Progenitor cell of endocrine pancreas (in vitro differentiated cells): ENCODE measurements at regions not wholly inside any gene's neighbourhood (a gene's known extent, or its start where the extent isn't known, plus 50 kb on each side); places are given as distances from the start of the nearest gene placed in this dataset.
"Not testable (repeated sequence)": the region's sequence is repeated elsewhere in the genome, so short reads cannot be mapped to it uniquely, and the experiment has no call there.

Experiments used
- DNase-seq: peaks from one replicate; pipeline ENCODE4 v3.0.0; 2021; ENCODE audit warnings: low spot score; ENCODE audit not compliant: unreplicated experiment
- H3K27ac Mint-ChIP-seq: 2 replicates; pipeline ENCODE4 v1.8.0; 2021; ENCODE audit warnings: mild to moderate bottlenecking, moderate library complexity, mixed read lengths
- H3K27me3 Mint-ChIP-seq: 2 replicates; pipeline ENCODE4 v1.8.0; 2021; ENCODE audit warnings: mixed read lengths
- H3K36me3 Mint-ChIP-seq: 2 replicates; pipeline ENCODE4 v1.8.0; 2022; ENCODE audit warnings: mixed read lengths; ENCODE audit not compliant: insufficient read depth
- H3K4me1 Mint-ChIP-seq: 2 replicates; pipeline ENCODE4 v1.8.0; 2021; ENCODE audit warnings: low read depth, mixed read lengths
- H3K4me3 Mint-ChIP-seq: 2 replicates; pipeline ENCODE4 v1.8.0; 2021; ENCODE audit warnings: low read depth, mild to moderate bottlenecking, moderate library complexity, mixed read lengths
- H3K9me3 Mint-ChIP-seq: 2 replicates; pipeline ENCODE4 v1.8.0; 2021; ENCODE audit warnings: low read depth, mixed read lengths
- TF ChIP-seq, protein P1 (sequence below): fragments of 200-600 bp; sonication (generic); IDR thresholded peaks from one replicate; pipeline ENCODE4 v1.5.0; 2021; ENCODE audit warnings: antibody characterized with exemption, mild to moderate bottlenecking; ENCODE audit not compliant: unreplicated experiment

DNA sequence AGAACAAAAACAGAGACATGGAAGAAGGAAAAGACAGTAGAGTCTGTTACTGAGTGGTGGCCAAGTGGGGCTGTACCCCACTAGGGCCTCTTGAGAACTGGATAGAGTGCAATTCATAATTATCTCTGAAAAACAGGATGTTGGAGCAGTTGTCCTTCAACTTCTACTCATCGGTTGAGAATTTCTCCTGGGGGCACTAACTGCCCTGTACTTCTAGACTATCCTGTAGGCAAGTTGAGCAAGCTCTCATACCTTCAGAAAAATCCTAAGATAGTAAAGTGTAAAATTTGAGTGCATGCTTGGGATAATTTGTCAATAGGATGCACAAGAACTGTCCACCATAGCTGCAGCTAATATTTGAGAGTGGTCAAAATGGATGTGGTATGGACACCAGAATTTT is 179.7 kb upstream of the CNKSR2 start:
- Mint-ChIP-seq H3K27ac (no peak overlapping the region), H3K27me3 (no peaks in the 10 kb centered on the region), H3K4me3 (no peak overlapping the region), H3K4me1 (no peaks in the 10 kb centered on the region), H3K9me3 (peaks cover 7% of the 10 kb centered on the region), H3K36me3 (no peaks in the 10 kb centered on the region)
- no peak for DNase-seq
- TF ChIP-seq, protein P1, sequence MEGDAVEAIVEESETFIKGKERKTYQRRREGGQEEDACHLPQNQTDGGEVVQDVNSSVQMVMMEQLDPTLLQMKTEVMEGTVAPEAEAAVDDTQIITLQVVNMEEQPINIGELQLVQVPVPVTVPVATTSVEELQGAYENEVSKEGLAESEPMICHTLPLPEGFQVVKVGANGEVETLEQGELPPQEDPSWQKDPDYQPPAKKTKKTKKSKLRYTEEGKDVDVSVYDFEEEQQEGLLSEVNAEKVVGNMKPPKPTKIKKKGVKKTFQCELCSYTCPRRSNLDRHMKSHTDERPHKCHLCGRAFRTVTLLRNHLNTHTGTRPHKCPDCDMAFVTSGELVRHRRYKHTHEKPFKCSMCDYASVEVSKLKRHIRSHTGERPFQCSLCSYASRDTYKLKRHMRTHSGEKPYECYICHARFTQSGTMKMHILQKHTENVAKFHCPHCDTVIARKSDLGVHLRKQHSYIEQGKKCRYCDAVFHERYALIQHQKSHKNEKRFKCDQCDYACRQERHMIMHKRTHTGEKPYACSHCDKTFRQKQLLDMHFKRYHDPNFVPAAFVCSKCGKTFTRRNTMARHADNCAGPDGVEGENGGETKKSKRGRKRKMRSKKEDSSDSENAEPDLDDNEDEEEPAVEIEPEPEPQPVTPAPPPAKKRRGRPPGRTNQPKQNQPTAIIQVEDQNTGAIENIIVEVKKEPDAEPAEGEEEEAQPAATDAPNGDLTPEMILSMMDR = no peak

DNA sequence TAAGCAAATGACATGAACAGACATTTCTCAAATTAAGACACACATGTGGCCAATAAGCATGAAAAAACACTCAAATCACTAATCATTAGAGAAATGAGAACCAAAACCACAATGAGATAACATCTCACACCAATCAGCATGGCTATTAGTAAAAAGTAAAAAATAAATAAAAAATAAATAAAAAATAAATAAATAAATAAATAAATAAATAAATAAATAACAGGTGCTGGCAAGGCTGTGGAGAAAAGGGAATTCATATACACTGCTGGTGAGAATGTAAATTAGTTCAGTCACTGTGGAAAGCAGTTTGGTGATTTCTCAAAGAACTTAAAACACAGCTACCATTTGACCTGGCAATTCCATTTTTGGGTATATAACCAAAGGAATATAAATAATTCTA is 167.1 kb upstream of the CNKSR2 start:
- TF ChIP-seq, protein P1 = no peak
- H3K36me3 Mint-ChIP-seq = peaks cover 1% of the 10 kb centered on the region
- H3K4me1 Mint-ChIP-seq = no peaks in the 10 kb centered on the region
- H3K27me3 Mint-ChIP-seq = no peaks in the 10 kb centered on the region
- H3K27ac Mint-ChIP-seq = no peak overlapping the region
- H3K4me3 Mint-ChIP-seq = no peak overlapping the region
- DNase-seq = no peak
- peaks cover 33% of the 10 kb centered on the region for H3K9me3 Mint-ChIP-seq

DNA sequence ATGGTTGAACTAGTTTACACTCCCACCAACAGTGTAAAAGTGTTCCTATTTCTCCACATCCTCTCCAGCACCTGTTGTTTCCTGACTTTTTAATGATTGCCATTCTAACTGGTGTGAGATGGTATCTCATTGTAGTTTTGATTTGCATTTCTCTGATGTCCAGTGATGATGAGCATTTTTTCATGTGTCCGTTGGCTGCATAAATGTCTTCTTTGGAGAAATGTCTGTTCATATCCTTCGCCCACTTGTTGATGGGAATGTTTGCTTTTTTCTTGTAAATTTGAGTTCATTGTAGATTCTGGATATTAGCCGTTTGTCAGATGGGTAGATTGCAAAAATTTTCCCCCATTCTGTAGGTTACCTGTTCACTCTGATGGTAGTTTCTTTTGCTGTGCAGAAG is 155.0 kb upstream of the CNKSR2 start:
- H3K4me3 Mint-ChIP-seq, H3K27me3 Mint-ChIP-seq, H3K4me1 Mint-ChIP-seq, DNase-seq, H3K27ac Mint-ChIP-seq, H3K36me3 Mint-ChIP-seq: not testable (repeated sequence)
- peaks cover 19% of the 10 kb centered on the region for H3K9me3 Mint-ChIP-seq

DNA sequence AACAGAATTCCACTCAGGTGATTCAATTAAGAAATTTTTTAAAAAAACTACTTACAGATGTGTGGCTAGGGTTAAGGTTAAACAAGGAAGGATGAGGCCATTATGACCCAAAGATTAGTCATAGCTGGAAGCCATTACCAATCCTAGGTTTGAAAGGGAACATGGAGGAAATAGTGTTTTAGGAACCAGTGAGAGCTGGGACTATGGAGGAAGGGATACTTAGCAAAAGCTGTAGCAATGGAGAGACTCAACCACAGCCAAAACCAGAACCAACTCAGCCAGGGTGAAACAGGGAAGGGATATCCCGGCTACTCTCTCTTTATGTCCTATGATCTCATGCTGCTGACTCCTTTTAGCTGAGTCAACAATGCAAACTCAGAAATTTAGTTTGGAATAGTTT is 148.6 kb upstream of the CNKSR2 start:
- Mint-ChIP-seq H3K27me3 (no peaks in the 10 kb centered on the region), H3K9me3 (peaks cover 3% of the 10 kb centered on the region), H3K27ac (no peak overlapping the region), H3K36me3 (no peaks in the 10 kb centered on the region), H3K4me1 (no peaks in the 10 kb centered on the region), H3K4me3 (no peak overlapping the region)
- TF ChIP-seq, protein P1 = no peak
- no peak for DNase-seq

DNA sequence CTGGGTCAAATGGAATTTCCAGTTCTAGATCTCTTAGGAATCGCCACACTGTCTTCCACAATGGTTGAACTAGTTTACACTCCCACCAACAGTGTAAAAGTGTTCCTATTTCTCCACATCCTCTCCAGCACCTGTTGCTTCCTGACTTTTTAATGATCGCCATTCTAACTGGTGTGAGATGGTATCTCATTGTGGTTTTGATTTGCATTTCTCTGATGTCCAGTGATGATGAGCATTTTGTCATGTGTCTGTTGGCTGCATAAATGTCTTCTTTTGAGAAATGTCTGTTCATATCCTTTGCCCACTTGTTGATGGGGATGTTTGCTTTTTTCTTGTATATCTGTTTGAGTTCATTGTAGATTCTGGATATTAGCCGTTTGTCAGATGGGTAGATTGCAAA is 145.2 kb upstream of the CNKSR2 start:
- H3K9me3 Mint-ChIP-seq, H3K4me1 Mint-ChIP-seq, H3K27ac Mint-ChIP-seq, DNase-seq, H3K4me3 Mint-ChIP-seq, H3K36me3 Mint-ChIP-seq, H3K27me3 Mint-ChIP-seq: not testable (repeated sequence)

DNA sequence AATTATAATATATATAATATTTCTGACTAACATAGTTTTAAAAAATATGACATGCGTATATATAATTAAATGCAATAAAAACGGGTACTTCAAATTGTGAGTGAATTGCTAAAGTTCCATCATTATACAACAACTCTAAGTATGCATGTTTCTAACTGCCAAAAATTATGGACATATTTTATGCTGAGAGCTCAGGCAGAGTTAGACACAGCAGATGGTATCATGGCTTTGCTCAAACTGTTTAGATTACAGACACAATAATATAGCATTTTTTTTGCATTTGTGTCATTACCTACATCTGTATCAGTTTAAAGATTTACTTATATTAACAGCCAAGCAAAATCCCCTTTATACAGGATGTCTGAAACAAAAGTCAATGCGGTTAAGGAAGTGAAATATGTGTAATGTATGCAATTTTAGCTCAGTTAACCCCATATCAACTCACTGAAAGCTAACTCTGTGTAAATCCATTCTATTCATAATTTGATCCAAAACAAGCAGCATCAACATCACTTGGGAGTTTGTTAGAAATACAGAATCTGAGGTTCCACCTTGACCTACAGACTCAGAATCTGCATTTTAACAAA is 119.1 kb upstream of the CNKSR2 start:
- H3K4me1 Mint-ChIP-seq = no peaks in the 10 kb centered on the region
- no peak for DNase-seq
- no peaks in the 10 kb centered on the region for H3K36me3 Mint-ChIP-seq
- H3K4me3 Mint-ChIP-seq = no peak overlapping the region
- H3K9me3 Mint-ChIP-seq = no peaks in the 10 kb centered on the region
- H3K27ac Mint-ChIP-seq = no peak overlapping the region
- TF ChIP-seq, protein P1 = no peak
- no peaks in the 10 kb centered on the region for H3K27me3 Mint-ChIP-seq
